Transverse colon (tissue), 4 donors: ENCODE measurements at regions not wholly inside any gene's neighbourhood (a gene's known extent, or its start where the extent isn't known, plus 50 kb on each side); places are given as distances from the start of the nearest gene placed in this dataset.

ENCODE experiments used
- EP300 ChIP-seq: sonication (generic); formaldehyde crosslinking; IDR thresholded peaks from one replicate; pipeline ENCODE4 v1.6.1; 2017; ENCODE audit warnings: antibody characterized with exemption, low read depth
- POLR2A ChIP-seq: fragments of 450-650 bp; IDR thresholded peaks from one replicate; pipeline ENCODE4 v1.6.1; 2016; ENCODE audit warnings: antibody characterized with exemption, mild to moderate bottlenecking, moderate library complexity
- POLR2AphosphoS5 ChIP-seq, 3 donors: sonication (generic); formaldehyde crosslinking; IDR thresholded peaks; one replicate each; pipeline ENCODE4 v1.6.1; 2016; ENCODE audit warnings: antibody characterized with exemption in 3 of 3
- TF ChIP-seq, protein P1 (sequence below), 5 experiments: fragments of 200-600 bp in 3 of 5; fragments of 450-650 bp in 2 of 5; sonication (generic) in 3 of 5; IDR thresholded peaks; 1 replicate in 2 of 5; 2 replicates in 3 of 5; pipeline ENCODE4 v1.5.1; 2016 to 2017; ENCODE audit warnings: antibody characterized with exemption in 5 of 5, inconsistent platforms in 3 of 5, mild to moderate bottlenecking in 2 of 5, moderate library complexity in 1 of 5

DNA sequence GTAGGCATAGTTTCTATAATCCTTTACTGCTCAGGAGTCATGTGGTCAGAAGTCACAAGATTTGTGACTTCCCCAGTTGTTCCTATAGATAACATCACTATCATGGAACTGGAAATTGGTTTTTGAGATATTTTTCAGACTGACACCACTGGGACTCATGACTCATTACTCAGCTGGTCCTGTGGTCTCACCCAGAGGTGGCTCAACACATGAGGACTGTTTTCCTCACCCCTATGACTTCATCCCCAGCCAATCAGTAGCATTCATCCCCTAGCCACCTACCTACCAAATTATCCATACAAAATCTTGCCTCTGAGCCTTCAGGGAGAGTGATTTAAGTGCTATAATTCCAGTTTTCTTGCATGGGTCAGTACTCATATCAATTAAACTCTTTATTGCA lies 1217.7 kb downstream of the EPHA7 start:
- TF ChIP-seq, protein P1, sequence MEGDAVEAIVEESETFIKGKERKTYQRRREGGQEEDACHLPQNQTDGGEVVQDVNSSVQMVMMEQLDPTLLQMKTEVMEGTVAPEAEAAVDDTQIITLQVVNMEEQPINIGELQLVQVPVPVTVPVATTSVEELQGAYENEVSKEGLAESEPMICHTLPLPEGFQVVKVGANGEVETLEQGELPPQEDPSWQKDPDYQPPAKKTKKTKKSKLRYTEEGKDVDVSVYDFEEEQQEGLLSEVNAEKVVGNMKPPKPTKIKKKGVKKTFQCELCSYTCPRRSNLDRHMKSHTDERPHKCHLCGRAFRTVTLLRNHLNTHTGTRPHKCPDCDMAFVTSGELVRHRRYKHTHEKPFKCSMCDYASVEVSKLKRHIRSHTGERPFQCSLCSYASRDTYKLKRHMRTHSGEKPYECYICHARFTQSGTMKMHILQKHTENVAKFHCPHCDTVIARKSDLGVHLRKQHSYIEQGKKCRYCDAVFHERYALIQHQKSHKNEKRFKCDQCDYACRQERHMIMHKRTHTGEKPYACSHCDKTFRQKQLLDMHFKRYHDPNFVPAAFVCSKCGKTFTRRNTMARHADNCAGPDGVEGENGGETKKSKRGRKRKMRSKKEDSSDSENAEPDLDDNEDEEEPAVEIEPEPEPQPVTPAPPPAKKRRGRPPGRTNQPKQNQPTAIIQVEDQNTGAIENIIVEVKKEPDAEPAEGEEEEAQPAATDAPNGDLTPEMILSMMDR (IDR thresholded peaks at IDR 0.05) = no peak
- TF ChIP-seq POLR2A (no peak), EP300 (no peak), POLR2AphosphoS5 (IDR thresholded peaks at IDR 0.05) (no peak)
